GM12878 (cell line): ENCODE measurements at regions not wholly inside any gene's neighbourhood (a gene's known extent, or its start where the extent isn't known, plus 50 kb on each side); places are given as distances from the start of the nearest gene placed in this dataset.

Experiments
- ATAC-seq: fragments of 200-7000 bp; cut with Tn5 transposase; 3 replicates; pipeline ENCODE4 v1.9.1; 2020; ENCODE audit warnings: mild to moderate bottlenecking, moderate library complexity
- BruUV-seq: library from RNA; stranded (reverse); fragments of 400-500 nt; replicated peaks from 2 replicates; lab custom pipeline; 2021; lab: Mats Ljungman, UMichigan
- CTCF ChIA-PET: fragments of 300-600 bp; sonication (Branson Sonifier 250); formaldehyde crosslinking; extraction: SDS; loops from one replicate; lab custom pipeline; 2021; ENCODE audit warnings: inconsistent platforms; lab: Yijun Ruan, JAX
- POLR2A ChIA-PET: fragments of 350-600 bp; formaldehyde crosslinking; extraction: SDS; loops from one replicate; lab custom pipeline; 2021; ENCODE audit warnings: inconsistent platforms; lab: Charles Lee
- RAD21 ChIA-PET: fragments of 300-600 bp; sonication (Branson Sonifier 250); formaldehyde crosslinking; loops from one replicate; lab custom pipeline; 2023; ENCODE audit warnings: antibody characterized with exemption; ENCODE audit not compliant: unreplicated experiment; lab: Charles Lee
- SMC1A ChIA-PET: fragments of 300-600 bp; sonication (Branson Sonifier 250); formaldehyde crosslinking; loops from one replicate; lab custom pipeline; 2023; ENCODE audit not compliant: unreplicated experiment, uncharacterized antibody; lab: Charles Lee
- DNase-seq: peaks from one replicate; pipeline ENCODE4 v3.0.0-alpha.2; 2011; ENCODE audit warnings: low read depth, low spot score
- FAIRE-seq: peaks from 3 replicates; lab custom pipeline; 2011; peaks lifted over from hg19 to GRCh38; lab: Jason Lieb, UNC
- H2AFZ ChIP-seq: 2 replicates; pipeline ENCODE4 v1.6.0; 2011; ENCODE audit warnings: low read depth, low read length, control low read depth; ENCODE audit not compliant: control insufficient read depth
- H3K27ac ChIP-seq: 2 replicates; pipeline ENCODE4 v1.5.1; 2011; ENCODE audit warnings: control low read depth; ENCODE audit not compliant: control insufficient read depth, insufficient read depth
- H3K27me3 ChIP-seq, 2 experiments: replicated peaks in 1 of 2; 2 replicates each; pipeline versions ENCODE4 v1.6.0 to v1.6.1; 2011; ENCODE audit warnings: low read length in 1 of 2; ENCODE audit not compliant: control insufficient read depth in 2 of 2, insufficient read depth in 2 of 2
- H3K36me3 ChIP-seq, 2 experiments: 2 replicates each; pipeline ENCODE4 v1.5.1; 2011; ENCODE audit warnings: low read length in 1 of 2; ENCODE audit not compliant: control insufficient read depth in 2 of 2, insufficient read depth in 2 of 2
- H3K4me1 ChIP-seq: 2 replicates; pipeline ENCODE4 v1.6.1; 2011; ENCODE audit warnings: mild to moderate bottlenecking, low read length, moderate library complexity, mixed read lengths; ENCODE audit not compliant: control insufficient read depth, insufficient read depth
- H3K4me2 ChIP-seq: 2 replicates; pipeline ENCODE4 v1.6.0; 2011; ENCODE audit warnings: control low read depth; ENCODE audit not compliant: control insufficient read depth, insufficient read depth
- H3K4me3 ChIP-seq: fragments of 200-600 bp; sonication (generic); 2 replicates; pipeline ENCODE4 v1.5.1; 2016
- H3K79me2 ChIP-seq: 2 replicates; pipeline ENCODE4 v1.6.0; 2011; ENCODE audit warnings: low read length; ENCODE audit not compliant: control insufficient read depth, insufficient read depth
- H3K9ac ChIP-seq: 2 replicates; pipeline ENCODE4 v1.8.0; 2011; ENCODE audit warnings: low read length, control low read depth, mixed read lengths; ENCODE audit not compliant: control insufficient read depth, insufficient read depth
- H3K9me3 ChIP-seq: replicated peaks from 3 replicates; pipeline ENCODE4 v1.5.1; 2011; ENCODE audit warnings: mild to moderate bottlenecking, low read length; ENCODE audit not compliant: control insufficient read depth, insufficient read depth
- H4K20me1 ChIP-seq: 2 replicates; pipeline ENCODE4 v1.6.0; 2011; ENCODE audit not compliant: control insufficient read depth, insufficient read depth
- CBX3 ChIP-seq: fragments of 200-600 bp; sonication (generic); IDR thresholded peaks from 2 replicates; pipeline ENCODE4 v1.6.1; 2016; ENCODE audit warnings: low read depth, borderline replicate concordance
- IKZF2 ChIP-seq, 2 experiments: fragments of 450-650 bp; IDR thresholded peaks; 2 replicates each; pipeline ENCODE4 v1.6.1; 2017; ENCODE audit warnings: mild to moderate bottlenecking in 2 of 2, moderate library complexity in 2 of 2
- MYC ChIP-seq: IDR thresholded peaks from 2 replicates; pipeline ENCODE4 v1.6.1; 2011; ENCODE audit warnings: mild to moderate bottlenecking, low read length, moderate library complexity, inconsistent platforms; ENCODE audit not compliant: insufficient read depth, insufficient replicate concordance, insufficient read length, severe bottlenecking
- NFYA ChIP-seq: IDR thresholded peaks from 2 replicates; pipeline ENCODE4 v1.6.1; 2011; ENCODE audit warnings: low read depth, mild to moderate bottlenecking, low read length, improper control_type of control experiment, borderline replicate concordance
- POLR2A ChIP-seq: IDR thresholded peaks from 2 replicates; pipeline ENCODE4 v1.6.1; 2011; ENCODE audit warnings: low read depth, mild to moderate bottlenecking, low read length
- SMAD5 ChIP-seq: IDR thresholded peaks from 2 replicates; pipeline ENCODE4 v1.6.1; 2016; ENCODE audit warnings: antibody characterized with exemption, low read depth
- SMC3 ChIP-seq: IDR thresholded peaks from 2 replicates; pipeline ENCODE4 v1.6.1; 2011; ENCODE audit warnings: low read length, improper control_type of control experiment, borderline replicate concordance
- STAT1 ChIP-seq: fragments of 450-650 bp; conservative IDR thresholded peaks from 2 replicates; pipeline ENCODE4 v1.6.1; 2014; ENCODE audit warnings: antibody characterized with exemption, mild to moderate bottlenecking
- ZNF207 ChIP-seq: fragments of 450-650 bp; IDR thresholded peaks from 2 replicates; pipeline ENCODE4 v1.6.1; 2014; ENCODE audit warnings: antibody characterized with exemption, mild to moderate bottlenecking, borderline replicate concordance
- ZZZ3 ChIP-seq: IDR thresholded peaks from 2 replicates; pipeline ENCODE4 v1.6.1; 2011; ENCODE audit warnings: low read depth; ENCODE audit not compliant: control insufficient read depth, insufficient read length
- WGBS: methylation state at CpG from one replicate; pipeline ENCODE4 v1.1.6; 2016; ENCODE audit warnings: low lambda C conversion rate; ENCODE audit not compliant: insufficient replicate concordance, insufficient coverage; ENCODE audit errors: missing lambda C conversion rate; 5-methylcytosine and 5-hydroxymethylcytosine counted together
- in situ Hi-C: fragments of 300-500 bp; cut with MboI; formaldehyde crosslinking; loops from 9 replicates; pipeline ENCODE4 v1.14.3; 2018; ENCODE audit warnings: mixed read lengths
- intact Hi-C: fragments of 100-400 bp; cut with micrococcal nuclease; formaldehyde crosslinking; loops from one replicate; pipeline ENCODE4 v1.14.2; 2022; ENCODE audit not compliant: unreplicated experiment
- TF ChIP-seq, protein P1 (sequence below): IDR thresholded peaks from 2 replicates; pipeline ENCODE4 v1.6.1; 2011; ENCODE audit warnings: low read depth, low read length, improper control_type of control experiment, borderline replicate concordance
- TF ChIP-seq, protein P2 (sequence below): fragments of 450-650 bp; IDR thresholded peaks from 2 replicates; pipeline ENCODE4 v1.6.1; 2017; ENCODE audit warnings: mild to moderate bottlenecking
- TF ChIP-seq, protein P3 (sequence below): fragments of 450-650 bp; IDR thresholded peaks from 2 replicates; pipeline ENCODE4 v1.6.1; 2017; ENCODE audit warnings: borderline replicate concordance

DNA sequence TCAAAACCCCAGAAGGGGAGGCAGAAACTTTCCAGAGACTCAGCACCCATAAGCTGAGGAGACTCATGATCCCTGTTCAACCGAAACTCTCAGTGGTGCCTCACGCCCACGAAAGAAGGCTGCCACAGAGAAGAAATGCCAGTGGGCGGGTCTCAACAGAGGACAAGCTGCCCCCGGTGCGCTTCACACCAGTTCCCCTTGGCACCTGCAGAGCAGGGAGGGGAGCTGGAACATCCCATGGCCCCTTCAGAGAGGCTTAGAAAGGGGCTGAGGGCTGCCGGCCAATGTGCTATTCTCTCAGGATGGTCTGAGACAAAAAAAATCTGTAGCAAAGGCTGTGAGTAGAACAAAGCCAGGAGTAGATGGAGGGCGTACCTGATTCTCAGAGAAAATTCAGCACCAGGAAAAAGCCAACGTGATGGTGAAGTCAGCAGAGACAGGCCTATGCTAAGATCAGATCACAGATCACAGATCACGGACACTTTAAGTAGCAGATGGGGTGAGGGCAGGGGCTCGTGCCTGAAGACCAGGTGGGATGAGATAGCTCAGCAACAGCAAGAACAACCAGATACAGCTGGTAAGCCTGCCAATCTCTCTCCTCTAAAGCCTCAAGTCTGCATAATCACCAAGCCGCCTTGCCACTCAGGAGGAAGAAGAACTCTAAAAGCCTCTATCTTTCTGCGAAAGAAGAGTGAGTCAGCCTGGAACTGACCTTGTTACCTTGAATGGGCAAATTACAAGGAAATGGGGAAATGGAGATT, 206.4 kb upstream of the GRIP1 start:
- ChIA-PET CTCF (interaction anchor here (0.6 to 1.1 kb wide), 2 partner anchors 25 kb away, joined by 3 read pairs; no protein-coding TSS in a partner anchor), RAD21 (no interaction called here), POLR2A (no interaction called here), SMC1A (no interaction called here)
- Histone ChIP-seq H3K79me2 (no peaks in the 10 kb centered on the region), H3K9me3 (no peaks in the 10 kb centered on the region), H2AFZ (no peak overlapping the region), H3K27me3 (peaks cover 0 to 3% of the 10 kb centered on the region in 2 experiments; a peak in 2 of 4 replicates), H3K4me3 (no peak overlapping the region), H3K36me3 (no peaks in the 10 kb centered on the region), H4K20me1 (no peaks in the 10 kb centered on the region), H3K4me1 (no peaks in the 10 kb centered on the region), H3K27ac (no peak overlapping the region), H3K4me2 (no peak overlapping the region), H3K9ac (no peak overlapping the region)
- in situ Hi-C loops (no loop called here), intact Hi-C loops (no loop called here)
- TF ChIP-seq ZZZ3 (no peak), MYC (no peak), IKZF2 (IDR thresholded peaks at IDR 0.05) (no peak), ZNF207 (no peak), POLR2A (no peak), NFYA (no peak), STAT1 (no peak), SMC3 (no peak), CBX3 (no peak), SMAD5 (no peak)
- TF ChIP-seq, protein P1, sequence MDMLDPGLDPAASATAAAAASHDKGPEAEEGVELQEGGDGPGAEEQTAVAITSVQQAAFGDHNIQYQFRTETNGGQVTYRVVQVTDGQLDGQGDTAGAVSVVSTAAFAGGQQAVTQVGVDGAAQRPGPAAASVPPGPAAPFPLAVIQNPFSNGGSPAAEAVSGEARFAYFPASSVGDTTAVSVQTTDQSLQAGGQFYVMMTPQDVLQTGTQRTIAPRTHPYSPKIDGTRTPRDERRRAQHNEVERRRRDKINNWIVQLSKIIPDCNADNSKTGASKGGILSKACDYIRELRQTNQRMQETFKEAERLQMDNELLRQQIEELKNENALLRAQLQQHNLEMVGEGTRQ = no peak
- TF ChIP-seq, protein P2, sequence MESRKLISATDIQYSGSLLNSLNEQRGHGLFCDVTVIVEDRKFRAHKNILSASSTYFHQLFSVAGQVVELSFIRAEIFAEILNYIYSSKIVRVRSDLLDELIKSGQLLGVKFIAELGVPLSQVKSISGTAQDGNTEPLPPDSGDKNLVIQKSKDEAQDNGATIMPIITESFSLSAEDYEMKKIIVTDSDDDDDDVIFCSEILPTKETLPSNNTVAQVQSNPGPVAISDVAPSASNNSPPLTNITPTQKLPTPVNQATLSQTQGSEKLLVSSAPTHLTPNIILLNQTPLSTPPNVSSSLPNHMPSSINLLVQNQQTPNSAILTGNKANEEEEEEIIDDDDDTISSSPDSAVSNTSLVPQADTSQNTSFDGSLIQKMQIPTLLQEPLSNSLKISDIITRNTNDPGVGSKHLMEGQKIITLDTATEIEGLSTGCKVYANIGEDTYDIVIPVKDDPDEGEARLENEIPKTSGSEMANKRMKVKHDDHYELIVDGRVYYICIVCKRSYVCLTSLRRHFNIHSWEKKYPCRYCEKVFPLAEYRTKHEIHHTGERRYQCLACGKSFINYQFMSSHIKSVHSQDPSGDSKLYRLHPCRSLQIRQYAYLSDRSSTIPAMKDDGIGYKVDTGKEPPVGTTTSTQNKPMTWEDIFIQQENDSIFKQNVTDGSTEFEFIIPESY = no peak
- TF ChIP-seq, protein P3, sequence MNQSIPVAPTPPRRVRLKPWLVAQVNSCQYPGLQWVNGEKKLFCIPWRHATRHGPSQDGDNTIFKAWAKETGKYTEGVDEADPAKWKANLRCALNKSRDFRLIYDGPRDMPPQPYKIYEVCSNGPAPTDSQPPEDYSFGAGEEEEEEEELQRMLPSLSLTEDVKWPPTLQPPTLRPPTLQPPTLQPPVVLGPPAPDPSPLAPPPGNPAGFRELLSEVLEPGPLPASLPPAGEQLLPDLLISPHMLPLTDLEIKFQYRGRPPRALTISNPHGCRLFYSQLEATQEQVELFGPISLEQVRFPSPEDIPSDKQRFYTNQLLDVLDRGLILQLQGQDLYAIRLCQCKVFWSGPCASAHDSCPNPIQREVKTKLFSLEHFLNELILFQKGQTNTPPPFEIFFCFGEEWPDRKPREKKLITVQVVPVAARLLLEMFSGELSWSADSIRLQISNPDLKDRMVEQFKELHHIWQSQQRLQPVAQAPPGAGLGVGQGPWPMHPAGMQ = no peak
- BruUV-seq = no TSS peak
- ATAC-seq (no peak), FAIRE-seq (no peak), DNase-seq (no peak)
- 43% methylated on average over 13 of the region's 13 CpGs for WGBS
